GM12872 (cell line): ENCODE measurements at regions not wholly inside any gene's neighbourhood (a gene's known extent, or its start where the extent isn't known, plus 50 kb on each side); places are given as distances from the start of the nearest gene placed in this dataset.

Experiments used
- CTCF ChIP-seq: IDR thresholded peaks from 3 replicates; pipeline ENCODE4 v1.5.1; 2011; ENCODE audit warnings: low read depth, mild to moderate bottlenecking, low read length, moderate library complexity; ENCODE audit not compliant: insufficient read depth

- no peak for TF ChIP-seq CTCF
Observed at GRCh38 chr22:27170491-27170890, 513.1 kb downstream of the MIAT start.

GRCh38 chr22:27171212-27171611 is 513.8 kb downstream of the MIAT start:
- TF ChIP-seq CTCF: no peak

- no peak for TF ChIP-seq CTCF
Observed at GRCh38 chr22:27173530-27173929, 516.1 kb downstream of the MIAT start.

- no peak for TF ChIP-seq CTCF
Observed at GRCh38 chr22:27175021-27175838, 517.8 kb downstream of the MIAT start.

GRCh38 chr22:27175974-27176373 is 518.6 kb downstream of the MIAT start:
- no peak for TF ChIP-seq CTCF

GRCh38 chr22:27179161-27179560 is 521.8 kb downstream of the MIAT start:
- no peak for TF ChIP-seq CTCF

GRCh38 chr22:27181537-27181936 is 524.1 kb downstream of the MIAT start:
- TF ChIP-seq CTCF: no peak
